DND-41 (cell line): ENCODE measurements at regions not wholly inside any gene's neighbourhood (a gene's known extent, or its start where the extent isn't known, plus 50 kb on each side); places are given as distances from the start of the nearest gene placed in this dataset.

Experiments used
- ATAC-seq: fragments of 200-7000 bp; cut with Tn5 transposase; 3 replicates; pipeline ENCODE4 v1.9.1; 2021; ENCODE audit warnings: low read depth; ENCODE audit not compliant: insufficient read depth
- DNase-seq: peaks from one replicate; pipeline ENCODE4 v3.0.0-alpha.2; 2020
- H2AFZ ChIP-seq: 2 replicates; pipeline ENCODE4 v1.6.0; 2012; ENCODE audit warnings: low read depth, low read length
- H3K27ac ChIP-seq: 2 replicates; pipeline ENCODE4 v1.5.1; 2012; ENCODE audit warnings: low read length, inconsistent platforms
- H3K27me3 ChIP-seq: fragments of 200-600 bp; sonication (generic); 2 replicates; pipeline ENCODE4 v1.6.0; 2012; ENCODE audit warnings: low read length, mild to moderate bottlenecking, inconsistent platforms; ENCODE audit not compliant: insufficient read depth, poor library complexity
- H3K36me3 ChIP-seq: 2 replicates; pipeline ENCODE4 v1.5.1; 2012; ENCODE audit warnings: low read length, inconsistent platforms; ENCODE audit not compliant: insufficient read depth
- H3K4me1 ChIP-seq: 2 replicates; pipeline ENCODE4 v1.5.1; 2012; ENCODE audit warnings: mild to moderate bottlenecking, low read length; ENCODE audit not compliant: insufficient read depth
- H3K4me2 ChIP-seq: 2 replicates; pipeline ENCODE4 v1.6.0; 2012; ENCODE audit warnings: mild to moderate bottlenecking, moderate library complexity, low read length, inconsistent platforms; ENCODE audit not compliant: insufficient read depth
- H3K4me3 ChIP-seq, 2 experiments: fragments of 200-600 bp in 1 of 2; shearing (Covaris generic) in 1 of 2; 2 replicates each; pipeline ENCODE4 v1.5.1; 2012 to 2016; ENCODE audit warnings: inconsistent platforms in 2 of 2, low read length in 2 of 2, mild to moderate bottlenecking in 2 of 2, low read depth in 1 of 2, moderate library complexity in 1 of 2
- H3K79me2 ChIP-seq: 2 replicates; pipeline ENCODE4 v1.6.0; 2012; ENCODE audit warnings: low read length, inconsistent platforms; ENCODE audit not compliant: insufficient read depth
- H3K9ac ChIP-seq: 2 replicates; pipeline ENCODE4 v1.6.0; 2012; ENCODE audit warnings: low read depth, mild to moderate bottlenecking, inconsistent platforms, low read length, moderate library complexity
- H3K9me3 ChIP-seq: 2 replicates; pipeline ENCODE4 v1.5.1; 2012; ENCODE audit warnings: low read length, moderate library complexity, mild to moderate bottlenecking, inconsistent platforms; ENCODE audit not compliant: insufficient read depth, severe bottlenecking
- H4K20me1 ChIP-seq: 2 replicates; pipeline ENCODE4 v1.6.0; 2012; ENCODE audit warnings: low read length; ENCODE audit not compliant: insufficient read depth
- CTCF ChIP-seq: IDR thresholded peaks from 2 replicates; pipeline ENCODE4 v1.5.1; 2012; ENCODE audit warnings: borderline replicate concordance, low read length, moderate library complexity, mild to moderate bottlenecking; ENCODE audit not compliant: poor library complexity, severe bottlenecking; ENCODE audit errors: extremely low read depth
- EZH2 ChIP-seq: IDR thresholded peaks from 3 replicates; pipeline ENCODE4 v1.6.1; 2012; ENCODE audit warnings: borderline replicate concordance, low read depth, mild to moderate bottlenecking, moderate library complexity, low read length, inconsistent platforms; ENCODE audit not compliant: severe bottlenecking

- TF ChIP-seq CTCF = no peak
- TF ChIP-seq EZH2 = no peak
- Histone ChIP-seq H3K9ac (no peak overlapping the region), H3K27me3 (no peaks in the 10 kb centered on the region), H3K9me3 (no peaks in the 10 kb centered on the region), H3K79me2 (no peaks in the 10 kb centered on the region), H3K4me3 (no peak overlapping the region), H3K27ac (no peak overlapping the region), H3K4me2 (no peak overlapping the region), H4K20me1 (no peaks in the 10 kb centered on the region), H3K4me1 (no peaks in the 10 kb centered on the region), H2AFZ (no peak overlapping the region), H3K36me3 (no peaks in the 10 kb centered on the region)
- DNase-seq (no peak), ATAC-seq (no peak)
These were observed 149.8 kb upstream of the ABI3BP start for GRCh38 chr3:101143012-101143411.

GRCh38 chr3:101142160-101142559, 148.9 kb upstream of the ABI3BP start:
- H3K4me2 ChIP-seq = no peak overlapping the region
- H3K79me2 ChIP-seq = no peaks in the 10 kb centered on the region
- no peak for TF ChIP-seq EZH2
- TF ChIP-seq CTCF = no peak
- no peak overlapping the region for H3K9ac ChIP-seq
- H3K27me3 ChIP-seq = no peaks in the 10 kb centered on the region
- no peaks in the 10 kb centered on the region for H3K36me3 ChIP-seq
- H2AFZ ChIP-seq = no peak overlapping the region
- no peaks in the 10 kb centered on the region for H3K4me1 ChIP-seq
- ATAC-seq (no peak), DNase-seq (no peak)
- H4K20me1 ChIP-seq = no peaks in the 10 kb centered on the region
- H3K9me3 ChIP-seq = no peaks in the 10 kb centered on the region
- no peak overlapping the region for H3K27ac ChIP-seq
- H3K4me3 ChIP-seq = no peak overlapping the region

DNA sequence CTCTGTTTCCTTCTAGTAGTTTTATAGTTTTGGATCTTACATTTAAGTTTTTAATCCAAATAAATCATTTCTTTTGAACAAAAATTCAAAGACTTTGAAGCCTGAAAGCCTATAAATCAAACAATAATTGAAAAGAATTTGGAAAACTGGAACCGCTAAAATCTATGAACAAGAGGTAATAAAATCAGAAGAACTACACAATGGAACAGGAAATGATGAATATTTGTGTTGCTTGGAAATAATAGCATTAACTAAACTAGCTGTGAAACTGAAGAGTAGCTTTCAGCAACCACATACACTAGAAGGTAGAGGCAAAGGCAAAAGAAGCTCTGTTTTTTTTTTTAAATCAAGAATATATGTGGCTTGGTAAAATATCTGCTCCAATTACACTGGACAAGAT, 147.9 kb upstream of the ABI3BP start:
- no peaks in the 10 kb centered on the region for H3K36me3 ChIP-seq
- H3K4me2 ChIP-seq = no peak overlapping the region
- H3K79me2 ChIP-seq = no peaks in the 10 kb centered on the region
- H3K4me3 ChIP-seq = no peak overlapping the region
- no peak for ATAC-seq
- no peaks in the 10 kb centered on the region for H3K4me1 ChIP-seq
- no peak overlapping the region for H2AFZ ChIP-seq
- no peak for DNase-seq
- no peaks in the 10 kb centered on the region for H3K27me3 ChIP-seq
- H3K9me3 ChIP-seq = no peaks in the 10 kb centered on the region
- H3K9ac ChIP-seq = no peak overlapping the region
- no peak overlapping the region for H3K27ac ChIP-seq
- no peaks in the 10 kb centered on the region for H4K20me1 ChIP-seq
- TF ChIP-seq EZH2 (no peak), CTCF (no peak)

DNA sequence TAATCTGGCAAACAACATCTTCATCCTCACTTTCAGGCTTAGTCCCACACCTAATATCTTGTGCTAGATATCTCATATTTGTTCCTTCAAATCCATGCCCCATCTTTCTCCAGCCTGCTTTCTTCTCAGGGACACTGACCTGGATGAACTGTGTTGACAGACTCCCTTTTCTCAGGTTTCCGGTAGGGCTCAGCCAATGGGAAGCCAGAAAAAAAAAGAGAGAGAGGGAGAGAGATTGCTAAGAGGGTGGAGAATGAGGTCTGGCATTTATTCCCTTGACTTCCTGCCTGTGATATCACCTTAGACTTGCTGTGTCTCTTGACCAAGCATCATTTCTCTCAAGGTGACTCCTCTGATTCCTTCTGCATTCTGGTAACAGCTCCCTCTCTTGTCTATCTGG, 145.6 kb upstream of the ABI3BP start:
- H3K79me2 ChIP-seq = no peaks in the 10 kb centered on the region
- TF ChIP-seq CTCF = no peak
- no peaks in the 10 kb centered on the region for H3K27me3 ChIP-seq
- H4K20me1 ChIP-seq = no peaks in the 10 kb centered on the region
- no peak overlapping the region for H3K27ac ChIP-seq
- no peak overlapping the region for H3K4me3 ChIP-seq
- DNase-seq (no peak), ATAC-seq (no peak)
- no peak overlapping the region for H2AFZ ChIP-seq
- no peak overlapping the region for H3K4me2 ChIP-seq
- no peaks in the 10 kb centered on the region for H3K4me1 ChIP-seq
- H3K9ac ChIP-seq = no peak overlapping the region
- no peaks in the 10 kb centered on the region for H3K36me3 ChIP-seq
- H3K9me3 ChIP-seq = no peaks in the 10 kb centered on the region
